ENCODE measurements at regions not wholly inside any gene's neighbourhood (a gene's known extent, or its start where the extent isn't known, plus 50 kb on each side); places are given as distances from the start of the nearest gene placed in this dataset.
"Not testable (repeated sequence)": the region's sequence is repeated elsewhere in the genome, so short reads cannot be mapped to it uniquely, and the experiment has no call there.

- in situ Hi-C loops (cut with MboI; ENCODE audit: low pct_unique_long_range_greater_than_20kb, low sequenced_read_pairs), result loop anchor here (25.0 kb wide), 1 partner anchor 542 kb away; the partner anchor contains the start of gene CRYGS
- DNase-seq, result no peak
Measured at GRCh38 chr3:185995352-185995751, 57.5 kb upstream of the TRA2B start.

DNA sequence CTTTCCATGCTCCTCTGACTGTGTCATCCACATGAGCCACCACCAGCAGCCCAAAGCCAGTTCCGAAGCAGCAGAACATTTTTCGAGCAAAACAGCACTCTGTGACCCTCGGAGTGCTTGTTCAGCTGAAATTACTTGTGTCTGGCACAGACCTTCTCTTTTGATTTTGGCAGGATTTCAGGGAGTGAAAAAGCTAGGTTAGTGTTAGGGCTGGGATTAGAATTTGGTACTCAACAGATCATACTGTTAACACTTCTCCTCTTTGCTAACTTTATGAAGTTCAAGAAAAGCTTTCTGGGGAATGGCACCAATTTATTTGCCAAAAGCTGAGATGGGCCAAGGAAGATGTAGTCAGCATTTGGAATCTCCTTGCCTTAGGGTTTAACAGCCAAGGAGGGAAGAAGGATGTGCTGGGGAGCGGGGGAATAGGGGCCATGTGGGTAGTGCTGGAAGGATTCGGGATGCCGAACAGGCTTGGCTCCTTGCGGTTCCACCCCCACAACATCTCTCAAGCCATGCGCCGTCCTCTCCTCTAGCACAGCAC lies 55.1 kb upstream of the TRA2B start:
- in situ Hi-C loops (cut with MboI; ENCODE audit: low pct_unique_long_range_greater_than_20kb, low sequenced_read_pairs), result loop anchor here (25.0 kb wide), 1 partner anchor 544 kb away; the partner anchor contains the start of gene CRYGS
- DNase-seq, result no peak

- not testable (repeated sequence) for DNase-seq
- in situ Hi-C loops (cut with MboI; ENCODE audit: low pct_unique_long_range_greater_than_20kb, low sequenced_read_pairs), result loop anchor here (25.0 kb wide), 1 partner anchor 546 kb away; the partner anchor contains the start of gene CRYGS
Measured at GRCh38 chr3:185990995-185991394, 53.2 kb upstream of the TRA2B start.

DNA sequence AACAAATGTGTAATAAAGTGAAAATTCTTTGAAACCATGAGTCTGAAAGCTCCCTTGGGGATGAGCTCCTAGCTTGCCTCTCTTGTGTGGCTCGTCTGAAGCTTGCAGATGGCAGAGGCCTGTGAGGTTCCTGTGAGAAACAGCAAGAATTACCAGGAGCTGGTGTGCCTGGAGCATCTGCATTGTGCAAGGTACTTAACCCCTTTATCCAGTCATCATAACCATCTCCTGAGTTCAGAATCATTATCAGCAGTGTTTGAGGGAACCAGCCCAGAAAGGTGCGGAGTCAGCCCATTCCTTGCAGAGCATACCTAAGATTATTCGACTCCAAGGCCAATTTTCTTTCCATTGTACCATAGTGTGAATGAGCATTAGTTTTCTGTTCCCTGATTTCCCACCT lies 51.7 kb upstream of the TRA2B start:
- in situ Hi-C loops (cut with MboI; ENCODE audit: low pct_unique_long_range_greater_than_20kb, low sequenced_read_pairs), result loop anchor here (10.0 to 25.0 kb wide), 2 partner anchors 265 to 548 kb away; partner anchors contain the start of gene CRYGS
- no peak for DNase-seq

DNA sequence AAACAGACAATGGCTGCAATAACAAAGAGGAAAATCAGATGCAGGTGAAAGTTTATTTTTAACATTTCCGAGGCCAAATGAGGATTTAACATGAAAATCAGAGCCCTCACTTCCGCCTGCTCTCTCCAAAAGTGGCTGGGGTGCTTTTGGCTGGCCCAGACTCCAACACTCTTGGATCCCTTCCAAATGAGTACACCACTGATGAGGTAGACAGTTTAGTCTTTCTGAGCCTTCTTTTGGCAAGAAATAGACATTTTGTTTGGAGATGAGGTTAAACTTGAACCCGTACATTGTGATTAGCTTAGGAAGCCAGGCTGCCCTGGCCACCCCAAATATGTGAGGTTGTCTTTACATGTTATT lies 51.0 kb upstream of the TRA2B start:
- in situ Hi-C loops (cut with MboI; ENCODE audit: low pct_unique_long_range_greater_than_20kb, low sequenced_read_pairs), result loop anchor here (10.0 to 25.0 kb wide), 2 partner anchors 266 to 549 kb away; partner anchors contain the start of gene CRYGS
- no peak for DNase-seq

- in situ Hi-C loops (cut with MboI; ENCODE audit: low pct_unique_long_range_greater_than_20kb, low sequenced_read_pairs), result loop anchor here (10.0 to 25.0 kb wide), 2 partner anchors 267 to 549 kb away; partner anchors contain the start of gene CRYGS
- no peak for DNase-seq
Measured at GRCh38 chr3:185988080-185988815, 50.4 kb upstream of the TRA2B start.
